HPDE6-E6E7 (cell line): ENCODE measurements at regions not wholly inside any gene's neighbourhood (a gene's known extent, or its start where the extent isn't known, plus 50 kb on each side); places are given as distances from the start of the nearest gene placed in this dataset.
"Not testable (repeated sequence)": the region's sequence is repeated elsewhere in the genome, so short reads cannot be mapped to it uniquely, and the experiment has no call there.

Experiments
- DNase-seq: peaks from one replicate; pipeline ENCODE4 v3.0.0; 2011; ENCODE audit warnings: missing footprints; ENCODE audit errors: extremely low spot score

GRCh38 chr2:57296795-57297517, 749.6 kb upstream of the VRK2 start:
- DNase-seq, result peak; percentile 32

- DNase-seq, result peak; percentile 22
Observed at GRCh38 chr2:57313678-57314077, 732.9 kb upstream of the VRK2 start.

DNA sequence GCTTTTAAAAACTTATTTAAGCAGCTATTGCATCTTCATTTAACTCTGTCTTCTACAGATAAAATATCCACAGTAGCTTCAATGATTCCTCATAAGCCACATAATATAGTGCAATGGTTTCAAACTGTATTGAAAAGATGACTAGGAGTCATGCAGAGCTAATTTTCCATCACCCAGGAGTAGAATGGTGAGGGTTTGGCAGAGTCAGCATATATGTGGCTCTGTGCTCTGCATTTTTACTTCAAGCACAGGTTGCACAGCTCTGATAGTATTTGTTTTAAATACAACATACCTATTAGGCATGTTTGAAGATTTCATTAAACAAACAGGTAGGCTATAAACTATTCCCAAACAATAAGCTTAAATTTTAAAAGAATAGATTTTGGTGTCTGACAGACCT, 731.9 kb upstream of the VRK2 start:
- no peak for DNase-seq

- no peak for DNase-seq
Observed at GRCh38 chr2:57330447-57330846, 716.2 kb upstream of the VRK2 start.

- no peak for DNase-seq
Observed at GRCh38 chr2:57333221-57333620, 713.4 kb upstream of the VRK2 start.

GRCh38 chr2:57343391-57344006, 703.1 kb upstream of the VRK2 start:
- no peak for DNase-seq

- DNase-seq, result peak; percentile 20
Observed at GRCh38 chr2:57368190-57368589, 678.4 kb upstream of the VRK2 start.

DNA sequence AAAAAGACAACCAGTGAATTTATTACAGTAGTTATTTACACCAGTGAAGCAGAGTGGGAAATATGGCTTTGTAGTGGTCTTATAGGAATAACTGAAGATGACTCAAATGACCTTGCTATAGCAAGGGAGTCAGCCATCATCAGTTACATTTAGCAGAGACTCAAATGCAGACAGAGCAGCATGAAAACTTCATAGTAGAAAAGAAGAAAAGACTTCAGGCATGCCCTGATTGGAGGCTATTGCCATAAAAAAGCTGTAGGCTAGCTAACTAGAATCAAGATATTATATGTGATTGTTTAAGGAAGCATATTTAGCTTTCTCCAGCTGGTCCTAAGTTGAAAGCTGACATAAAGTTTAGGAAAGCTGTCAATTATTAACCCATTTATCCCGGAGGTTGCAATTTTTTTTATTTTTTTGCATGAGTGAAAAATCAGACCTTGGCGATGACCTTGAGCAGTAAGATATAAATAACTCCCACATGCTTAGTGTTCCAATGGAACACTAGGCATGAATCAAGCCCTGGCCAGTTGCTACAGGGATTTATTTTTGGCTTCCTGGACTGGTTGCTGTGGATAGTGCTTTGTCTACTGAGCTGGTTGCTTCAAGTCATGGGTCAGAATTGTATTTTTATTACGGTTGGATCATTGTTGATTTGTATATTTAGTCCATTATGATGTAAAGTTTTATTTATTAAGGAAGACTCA, 675.6 kb upstream of the VRK2 start:
- no peak for DNase-seq

GRCh38 chr2:57372237-57372984, 674.2 kb upstream of the VRK2 start:
- no peak for DNase-seq

DNA sequence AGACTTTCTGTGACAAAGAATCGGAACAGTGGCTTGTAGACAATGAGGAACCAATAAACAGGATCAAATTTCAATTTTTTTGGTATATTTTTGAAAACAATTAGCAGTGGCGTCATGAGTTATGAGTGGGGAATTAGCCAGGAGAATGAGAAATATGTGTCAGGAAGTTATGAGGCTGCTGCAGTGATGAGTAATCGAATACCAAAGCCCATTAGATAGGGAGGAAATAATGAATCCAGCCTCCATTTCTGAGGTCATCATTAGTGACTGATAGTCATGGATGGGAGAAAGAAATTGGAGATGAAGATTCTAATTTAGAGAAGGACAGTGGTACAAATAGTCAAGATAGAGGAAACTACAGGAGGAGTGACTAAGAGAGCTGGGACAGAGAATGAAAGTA, 673.1 kb upstream of the VRK2 start:
- DNase-seq, result peak; percentile 47

GRCh38 chr2:57376985-57377384, 669.6 kb upstream of the VRK2 start:
- DNase-seq, result no peak

DNA sequence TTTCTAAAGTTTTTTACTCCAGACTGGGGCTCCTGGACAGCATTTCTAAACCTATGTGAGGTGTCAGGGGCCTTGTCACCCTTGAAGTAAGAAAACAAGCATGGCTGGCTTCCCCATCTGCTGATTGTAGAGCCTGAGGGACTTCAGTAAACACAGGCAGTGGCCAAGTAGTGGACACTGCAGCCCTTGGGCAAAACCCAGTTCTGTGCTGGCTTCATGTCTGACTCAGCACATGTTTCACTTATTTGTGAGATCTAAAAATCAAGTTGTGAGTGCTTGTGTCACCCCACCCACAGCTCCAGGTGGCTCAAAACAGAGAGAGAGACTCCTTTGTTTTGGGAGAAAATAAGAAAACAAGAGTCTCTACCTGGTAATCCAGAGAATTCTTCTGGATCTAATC, 660.3 kb upstream of the VRK2 start:
- DNase-seq, result no peak

- DNase-seq, result no peak
Observed at GRCh38 chr2:57396355-57397098, 650.1 kb upstream of the VRK2 start.

GRCh38 chr2:57397550-57398360, 648.9 kb upstream of the VRK2 start:
- DNase-seq, result no peak

DNA sequence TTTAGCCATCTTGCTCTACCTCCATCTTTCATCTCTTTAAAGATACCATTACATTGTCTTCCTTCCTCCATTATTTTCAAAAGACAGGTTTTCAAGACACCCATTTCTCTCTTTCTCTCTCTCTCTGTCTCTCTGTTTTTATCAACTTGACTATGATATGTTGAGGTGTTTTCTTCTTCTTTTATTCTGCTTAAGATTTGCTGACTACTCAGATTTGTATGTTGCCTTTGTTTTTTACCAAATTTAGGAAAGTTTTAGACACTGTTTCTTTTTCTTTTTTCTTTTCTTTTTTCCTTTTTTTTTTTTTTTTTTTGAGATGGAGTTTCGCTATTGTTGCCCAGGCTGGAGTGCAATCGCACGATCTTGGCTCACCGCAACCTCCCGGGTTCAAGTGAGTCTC, 647.5 kb upstream of the VRK2 start:
- no peak for DNase-seq

DNA sequence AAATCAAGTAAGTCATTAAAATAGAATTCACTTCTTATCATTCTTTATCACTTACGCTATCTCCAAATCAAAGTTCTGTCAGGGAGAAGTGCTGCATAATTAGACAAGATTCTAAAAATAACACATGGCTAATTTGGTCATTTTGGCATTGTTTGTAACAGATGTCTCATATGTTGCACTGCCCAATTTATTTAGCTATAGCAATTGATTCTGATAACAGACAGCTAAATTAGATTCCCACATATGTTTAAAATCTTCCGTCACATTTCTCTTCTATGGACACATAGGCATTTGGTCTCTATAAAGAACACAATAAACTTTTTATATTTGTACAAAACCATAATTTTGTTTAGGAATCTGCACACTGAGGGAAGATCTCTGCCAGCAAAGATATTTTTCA, 644.5 kb upstream of the VRK2 start:
- DNase-seq, result no peak

- DNase-seq, result no peak
Observed at GRCh38 chr2:57402755-57403154, 643.9 kb upstream of the VRK2 start.

DNA sequence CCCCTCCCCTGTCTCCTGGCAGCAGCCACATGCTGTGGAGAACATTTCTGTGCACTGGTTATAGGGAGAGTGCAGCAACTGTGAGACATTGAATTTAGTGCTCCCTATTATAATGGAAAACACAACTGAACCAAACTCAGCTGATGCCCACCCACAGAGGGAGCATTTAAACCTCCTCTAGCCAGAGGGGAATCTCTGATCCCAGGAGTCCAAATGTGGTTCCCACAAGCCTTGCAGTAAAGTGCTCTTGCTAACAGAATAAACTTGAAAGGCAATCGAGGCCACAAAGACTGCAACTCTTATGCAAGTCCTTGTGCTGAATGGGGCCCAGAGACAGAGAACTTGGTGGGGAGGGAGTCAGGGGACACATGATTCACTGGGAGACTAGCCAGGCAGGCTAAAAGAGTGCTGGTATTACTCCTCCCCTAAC, 638.8 kb upstream of the VRK2 start:
- no peak for DNase-seq

GRCh38 chr2:57408587-57408986, 638.0 kb upstream of the VRK2 start:
- DNase-seq, result no peak

- DNase-seq, result no peak
Observed at GRCh38 chr2:57417007-57417406, 629.6 kb upstream of the VRK2 start.

- DNase-seq, result not testable (repeated sequence)
Observed at GRCh38 chr2:57418859-57419346, 627.7 kb upstream of the VRK2 start.
